Kidney (tissue), 13 donors: ENCODE measurements at regions not wholly inside any gene's neighbourhood (a gene's known extent, or its start where the extent isn't known, plus 50 kb on each side); places are given as distances from the start of the nearest gene placed in this dataset.

ENCODE experiments used
- DNase-seq, 5 donors: peaks; one replicate each; pipeline ENCODE4 v3.0.0-alpha.2; 2013 to 2020
- FAIRE-seq: peaks from 2 replicates; lab custom pipeline; 2012; peaks lifted over from hg19 to GRCh38; lab: Jason Lieb, UNC
- H3K27ac ChIP-seq, 2 donors: one replicate each; pipeline ENCODE4 v1.7.0; 2013; ENCODE audit warnings: low read depth in 2 of 2, low read length in 2 of 2, inconsistent platforms in 1 of 2
- H3K27me3 ChIP-seq: one replicate; pipeline ENCODE4 v1.7.1; 2013; ENCODE audit warnings: low read length, inconsistent platforms; ENCODE audit not compliant: control insufficient read depth, insufficient read depth
- H3K36me3 ChIP-seq, 3 donors: one replicate each; pipeline versions ENCODE4 v1.7.0 to v1.7.1; 2013; ENCODE audit warnings: low read length in 3 of 3, control low read depth in 1 of 3, inconsistent platforms in 1 of 3; ENCODE audit not compliant: insufficient read depth in 3 of 3, control insufficient read depth in 2 of 3
- H3K4me1 ChIP-seq, 3 donors: one replicate each; pipeline versions ENCODE4 v1.7.0 to v1.7.1; 2013; ENCODE audit warnings: low read length in 3 of 3, inconsistent platforms in 1 of 3, low read depth in 1 of 3; ENCODE audit not compliant: control insufficient read depth in 2 of 3, insufficient read depth in 2 of 3
- H3K4me3 ChIP-seq, 3 donors: one replicate each; pipeline versions ENCODE4 v1.7.0 to v1.8.1; 2013; ENCODE audit warnings: low read length in 3 of 3, control low read depth in 1 of 3, inconsistent platforms in 1 of 3
- H3K9ac ChIP-seq, 3 donors: one replicate each; pipeline versions ENCODE4 v1.7.0 to v1.7.1; 2013; ENCODE audit warnings: low read length in 3 of 3, control low read depth in 1 of 3, inconsistent platforms in 1 of 3
- H3K9me3 ChIP-seq, 3 donors: one replicate each; pipeline versions ENCODE4 v1.7.0 to v1.7.1; 2013; ENCODE audit warnings: low read length in 3 of 3, control low read depth in 1 of 3, inconsistent platforms in 1 of 3; ENCODE audit not compliant: control insufficient read depth in 2 of 3, insufficient read depth in 1 of 3
- intact Hi-C: fragments of 100-400 bp; cut with DNase I; formaldehyde crosslinking; loops from one replicate; pipeline ENCODE4 v1.11.1; 2022
- TF ChIP-seq, protein P1 (sequence below): IDR thresholded peaks from 3 replicates; pipeline ENCODE4 v1.5.1; 2012; ENCODE audit warnings: mild to moderate bottlenecking, moderate library complexity, borderline replicate concordance; ENCODE audit not compliant: insufficient read depth; ENCODE audit errors: extremely low read depth
- donor health status: control.
- donor health status: control.
- donor health status: control.
- donor health status: control.
- donor health status: control.
- donor health status: DM: yes; HTN: yes; CAD: no.
- donor health status: Normal renal cell carcinoma (clear cell type).

DNA sequence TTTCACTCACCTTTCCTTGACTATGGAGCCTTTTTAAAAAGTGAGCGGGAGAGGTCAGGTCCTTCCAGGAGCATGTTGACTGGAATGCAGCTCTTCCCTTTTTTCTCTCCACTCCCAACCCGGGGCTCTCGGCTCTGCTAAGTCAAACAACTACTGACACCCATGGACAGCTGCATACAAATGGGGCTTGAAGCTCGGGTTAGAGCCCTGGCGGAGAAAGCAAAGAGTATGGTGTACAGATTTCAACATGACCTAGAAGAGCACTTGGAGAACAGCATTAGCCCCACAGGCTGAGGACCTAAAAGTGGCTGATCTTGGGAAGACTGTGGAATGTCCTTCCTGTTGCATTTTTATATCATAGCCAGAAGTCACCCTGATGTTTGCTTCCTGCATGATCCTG is 162.0 kb upstream of the STMND1 start:
- DNase-seq (no peak), FAIRE-seq (no peak)
- intact Hi-C loops, result no loop called here
- Histone ChIP-seq H3K4me3 (no peak overlapping the region), H3K27ac (no peak overlapping the region), H3K9me3 (no peaks in the 10 kb centered on the region), H3K27me3 (no peaks in the 10 kb centered on the region), H3K36me3 (no peaks in the 10 kb centered on the region), H3K4me1 (no peaks in the 10 kb centered on the region), H3K9ac (no peak overlapping the region)
- TF ChIP-seq, protein P1, sequence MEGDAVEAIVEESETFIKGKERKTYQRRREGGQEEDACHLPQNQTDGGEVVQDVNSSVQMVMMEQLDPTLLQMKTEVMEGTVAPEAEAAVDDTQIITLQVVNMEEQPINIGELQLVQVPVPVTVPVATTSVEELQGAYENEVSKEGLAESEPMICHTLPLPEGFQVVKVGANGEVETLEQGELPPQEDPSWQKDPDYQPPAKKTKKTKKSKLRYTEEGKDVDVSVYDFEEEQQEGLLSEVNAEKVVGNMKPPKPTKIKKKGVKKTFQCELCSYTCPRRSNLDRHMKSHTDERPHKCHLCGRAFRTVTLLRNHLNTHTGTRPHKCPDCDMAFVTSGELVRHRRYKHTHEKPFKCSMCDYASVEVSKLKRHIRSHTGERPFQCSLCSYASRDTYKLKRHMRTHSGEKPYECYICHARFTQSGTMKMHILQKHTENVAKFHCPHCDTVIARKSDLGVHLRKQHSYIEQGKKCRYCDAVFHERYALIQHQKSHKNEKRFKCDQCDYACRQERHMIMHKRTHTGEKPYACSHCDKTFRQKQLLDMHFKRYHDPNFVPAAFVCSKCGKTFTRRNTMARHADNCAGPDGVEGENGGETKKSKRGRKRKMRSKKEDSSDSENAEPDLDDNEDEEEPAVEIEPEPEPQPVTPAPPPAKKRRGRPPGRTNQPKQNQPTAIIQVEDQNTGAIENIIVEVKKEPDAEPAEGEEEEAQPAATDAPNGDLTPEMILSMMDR, result no peak

DNA sequence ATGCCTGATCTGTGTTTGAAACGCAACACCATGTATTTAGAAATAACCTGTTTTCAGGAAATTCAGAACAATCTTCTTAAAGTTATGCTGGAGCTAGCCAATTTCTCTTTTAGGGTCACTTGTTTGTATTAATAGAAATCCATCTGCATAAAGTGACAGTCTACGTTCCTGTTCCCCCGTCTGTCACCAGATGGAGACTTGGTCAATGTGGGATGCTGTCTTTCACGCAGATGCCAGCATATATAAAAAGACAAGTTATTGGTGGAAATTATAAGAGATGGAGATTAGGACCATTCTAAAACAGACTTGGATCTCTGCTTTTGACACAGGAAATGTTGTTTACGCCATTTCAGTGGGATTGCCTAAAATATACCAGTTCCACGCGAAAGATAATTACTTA is 162.5 kb upstream of the STMND1 start:
- no peak overlapping the region for H3K4me3 ChIP-seq
- FAIRE-seq (no peak), DNase-seq (no peak)
- H3K36me3 ChIP-seq, result no peaks in the 10 kb centered on the region
- no peaks in the 10 kb centered on the region for H3K4me1 ChIP-seq
- H3K9me3 ChIP-seq, result no peaks in the 10 kb centered on the region
- intact Hi-C loops, result no loop called here
- TF ChIP-seq, protein P1, result no peak
- H3K9ac ChIP-seq, result no peak overlapping the region
- H3K27ac ChIP-seq, result no peak overlapping the region
- no peaks in the 10 kb centered on the region for H3K27me3 ChIP-seq

DNA sequence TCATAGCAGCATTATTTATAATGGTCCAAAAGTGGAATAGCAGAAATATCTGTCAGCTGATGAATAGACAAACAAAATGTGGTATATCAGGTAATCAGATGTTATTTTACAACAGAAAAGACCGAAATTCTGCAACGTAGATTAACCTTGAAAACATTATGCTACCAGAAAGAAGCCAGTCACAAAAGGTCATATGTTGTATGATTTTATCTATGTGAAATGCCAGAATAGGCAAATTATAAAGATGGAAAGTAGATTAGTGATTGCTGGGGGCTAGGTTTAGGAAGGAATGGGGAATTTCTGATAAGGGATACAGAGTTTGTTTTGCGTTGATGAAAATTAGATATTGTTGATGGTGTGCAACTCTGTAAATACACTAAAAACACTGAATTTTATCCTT is 165.0 kb upstream of the STMND1 start:
- no peak for DNase-seq
- Histone ChIP-seq H3K36me3 (no peaks in the 10 kb centered on the region), H3K27me3 (no peaks in the 10 kb centered on the region), H3K4me1 (no peaks in the 10 kb centered on the region), H3K27ac (no peak overlapping the region), H3K9ac (no peak overlapping the region), H3K4me3 (no peak overlapping the region), H3K9me3 (no peaks in the 10 kb centered on the region)
- no peak for FAIRE-seq
- TF ChIP-seq, protein P1, result no peak
- intact Hi-C loops, result no loop called here

DNA sequence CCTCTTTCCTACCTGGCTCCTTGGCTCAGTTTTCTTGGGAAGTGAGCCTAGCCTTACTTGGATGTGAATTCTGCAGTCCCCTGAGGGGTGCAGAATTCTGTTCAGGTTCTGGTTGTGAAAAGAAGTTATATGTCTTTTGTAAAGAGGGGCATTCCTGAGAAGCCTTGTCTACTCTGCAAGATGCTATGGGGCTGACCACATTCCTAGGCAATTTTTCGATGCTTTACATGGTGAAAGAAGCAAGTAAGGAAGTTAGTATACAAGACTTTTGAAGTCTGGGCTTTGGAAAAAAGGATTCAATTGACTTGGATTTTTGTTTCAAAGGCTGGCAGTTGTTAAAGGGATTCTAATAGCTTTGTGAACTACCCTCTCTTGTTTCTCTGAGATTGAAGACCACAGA is 167.9 kb upstream of the STMND1 start:
- Histone ChIP-seq H3K27ac (no peak overlapping the region), H3K4me1 (no peaks in the 10 kb centered on the region), H3K9me3 (no peaks in the 10 kb centered on the region), H3K4me3 (no peak overlapping the region), H3K27me3 (no peaks in the 10 kb centered on the region), H3K36me3 (no peaks in the 10 kb centered on the region), H3K9ac (no peak overlapping the region)
- intact Hi-C loops, result no loop called here
- DNase-seq, result no peak
- no peak for FAIRE-seq
- TF ChIP-seq, protein P1, result no peak
